Stimulated activated CD4-positive, alpha-beta T cell treated with anti-CD3 and anti-CD28 coated beads, TNF-alpha, amount 100 ng/mL, for 48 hours (primary cell): ENCODE measurements at regions not wholly inside any gene's neighbourhood (a gene's known extent, or its start where the extent isn't known, plus 50 kb on each side); places are given as distances from the start of the nearest gene placed in this dataset.

ENCODE experiments used
- DNase-seq, 3 donors: peaks; one replicate each; pipeline ENCODE4 v3.0.0-alpha.2; 2020; ENCODE audit warnings: low read depth in 3 of 3

DNA sequence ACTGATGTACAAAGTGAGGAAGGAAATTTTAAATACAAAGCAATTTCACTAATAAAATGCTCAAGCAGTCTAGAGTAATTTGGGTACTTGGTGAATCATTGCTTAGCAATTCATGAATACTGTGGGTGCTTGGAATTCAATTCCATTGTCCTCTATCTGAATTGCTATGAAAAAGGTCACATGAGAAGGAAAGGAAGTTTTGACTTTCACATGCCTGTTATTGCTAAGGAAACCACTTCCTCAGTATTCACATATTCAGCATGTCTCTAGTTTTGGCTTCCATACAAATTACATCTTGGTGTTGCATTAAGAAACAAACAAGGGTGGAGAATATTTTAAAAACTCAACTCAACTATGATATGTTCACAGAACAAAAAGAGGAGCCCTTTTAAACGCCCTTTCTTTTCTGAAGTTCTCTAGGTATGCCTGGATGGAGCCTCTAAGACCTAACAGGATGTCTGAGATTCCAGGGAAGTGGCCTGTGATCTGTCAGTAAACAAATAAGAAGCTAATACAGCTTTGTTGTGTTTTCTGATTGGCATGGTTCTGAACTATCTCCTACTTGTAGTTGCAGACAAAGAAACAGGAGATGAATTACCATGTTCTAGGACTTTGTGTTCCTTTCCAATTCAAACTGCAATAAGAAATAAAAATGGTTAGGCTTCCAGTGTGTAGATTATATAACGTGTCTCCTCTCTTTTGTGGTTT, 190.4 kb downstream of the OGFRL1 start:
- no peak for DNase-seq

DNA sequence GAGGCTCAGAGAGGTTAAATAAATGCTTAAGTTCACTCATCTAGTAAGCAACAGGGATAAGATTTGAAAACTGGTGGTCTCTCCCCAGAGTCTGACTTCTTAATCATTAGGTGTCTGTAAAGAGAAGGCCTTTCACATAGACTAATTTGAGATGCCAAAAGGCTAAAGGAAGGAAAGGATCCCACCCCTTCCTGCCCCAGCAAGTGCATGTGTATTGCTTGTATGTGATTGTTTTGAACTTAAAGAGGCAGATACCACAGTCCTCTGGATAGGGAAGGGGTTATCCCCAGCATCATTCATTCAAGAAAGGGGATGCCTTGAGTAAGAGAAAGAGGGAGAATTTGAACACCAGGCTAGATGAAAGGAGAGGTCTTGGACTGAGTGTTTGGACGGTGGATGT, 192.0 kb downstream of the OGFRL1 start:
- DNase-seq: no peak

DNA sequence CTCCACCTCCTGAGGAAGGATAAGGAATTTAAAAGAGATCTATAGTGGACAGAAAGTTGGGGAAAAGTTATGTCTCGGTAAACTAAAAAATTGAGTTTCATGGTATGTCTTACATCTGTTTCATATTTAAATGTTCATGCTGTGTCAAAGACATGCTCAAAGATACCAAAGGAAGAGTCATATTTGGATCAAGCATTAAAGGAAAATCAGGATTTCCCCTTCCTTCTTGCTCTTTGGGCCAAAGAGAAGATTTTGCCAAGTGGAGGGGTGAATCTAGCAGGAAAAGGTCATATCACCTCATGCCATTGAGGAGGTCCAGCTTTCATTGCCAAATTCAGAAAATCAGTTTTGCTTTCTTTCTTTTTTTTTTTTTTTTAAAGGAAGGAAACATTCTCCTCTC, 192.4 kb downstream of the OGFRL1 start:
- DNase-seq: no peak

DNA sequence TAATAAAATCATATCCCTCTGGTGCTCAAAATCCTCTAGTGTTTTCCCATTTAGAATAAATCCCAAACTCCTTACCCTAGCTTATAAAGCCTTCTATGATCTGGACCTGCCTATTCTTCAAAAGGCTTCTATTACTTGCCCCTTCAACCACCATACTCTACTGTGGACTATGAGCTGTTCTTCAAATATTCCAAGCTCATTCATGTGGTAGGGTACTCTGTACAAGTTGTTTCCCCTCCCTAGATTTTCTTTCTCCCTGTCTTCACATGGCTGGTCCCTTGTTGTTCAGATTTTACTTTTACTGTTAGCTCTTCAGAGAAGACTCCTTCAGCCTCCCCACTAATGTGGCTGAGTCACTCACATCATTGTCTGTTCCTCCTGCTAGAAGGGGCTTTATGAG, 193.2 kb downstream of the OGFRL1 start:
- no peak for DNase-seq

DNA sequence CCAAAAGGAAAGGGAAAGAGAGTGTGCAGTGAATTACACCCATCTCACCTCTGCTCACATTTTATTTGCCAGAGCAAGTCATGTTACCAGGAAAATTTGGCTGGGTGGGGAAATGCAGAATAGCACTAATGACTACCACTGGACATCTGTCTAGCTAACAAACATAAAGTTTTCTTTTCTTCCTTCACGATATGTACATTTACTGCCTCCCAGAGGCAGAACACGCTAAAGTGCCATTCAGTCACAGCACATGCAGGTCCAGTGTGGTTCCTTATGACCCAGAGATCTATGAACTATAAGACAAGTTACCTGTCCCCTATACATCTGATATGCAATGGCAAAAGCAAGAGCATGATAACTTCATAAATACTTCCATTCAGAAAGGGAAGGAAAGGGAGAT, 194.1 kb downstream of the OGFRL1 start:
- no peak for DNase-seq

DNA sequence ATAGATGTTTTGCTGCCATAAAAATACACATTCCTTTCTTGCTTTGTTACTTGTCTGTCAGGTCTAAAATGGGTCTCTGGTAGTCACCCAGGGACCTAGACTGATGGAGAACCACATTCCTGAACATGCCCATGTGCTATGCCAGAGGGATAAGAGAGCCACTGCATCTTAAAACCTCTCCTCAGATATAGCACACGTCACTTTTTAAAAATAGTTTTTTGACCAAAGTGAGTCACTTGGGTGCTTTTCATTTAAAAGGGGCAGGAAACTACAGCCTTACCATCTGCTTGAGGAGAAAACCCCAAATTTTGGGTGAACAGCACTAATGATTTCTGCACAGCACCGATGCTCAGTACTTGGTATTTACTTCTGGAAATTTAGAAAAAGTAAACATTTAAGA, 197.8 kb downstream of the OGFRL1 start:
- DNase-seq: no peak

DNA sequence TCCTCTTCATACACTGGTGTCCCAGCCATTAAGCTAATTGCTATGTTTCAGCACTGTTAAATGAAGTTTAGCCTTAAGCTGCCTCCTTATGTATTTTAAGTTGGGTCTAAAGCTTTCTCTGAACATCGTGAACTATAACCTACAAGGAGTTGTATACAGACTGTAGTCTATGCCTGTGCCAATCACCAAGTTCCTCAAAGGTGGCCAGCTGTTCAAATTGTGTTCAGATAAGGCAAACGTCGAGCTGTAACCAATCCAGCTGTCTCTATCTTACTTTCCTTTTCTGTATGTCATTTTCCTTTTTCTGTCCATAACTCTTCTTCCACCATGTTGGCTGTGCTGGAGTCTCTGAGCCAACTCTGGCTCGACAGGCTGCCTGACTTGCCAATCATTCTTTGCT, 199.6 kb downstream of the OGFRL1 start:
- DNase-seq: no peak

DNA sequence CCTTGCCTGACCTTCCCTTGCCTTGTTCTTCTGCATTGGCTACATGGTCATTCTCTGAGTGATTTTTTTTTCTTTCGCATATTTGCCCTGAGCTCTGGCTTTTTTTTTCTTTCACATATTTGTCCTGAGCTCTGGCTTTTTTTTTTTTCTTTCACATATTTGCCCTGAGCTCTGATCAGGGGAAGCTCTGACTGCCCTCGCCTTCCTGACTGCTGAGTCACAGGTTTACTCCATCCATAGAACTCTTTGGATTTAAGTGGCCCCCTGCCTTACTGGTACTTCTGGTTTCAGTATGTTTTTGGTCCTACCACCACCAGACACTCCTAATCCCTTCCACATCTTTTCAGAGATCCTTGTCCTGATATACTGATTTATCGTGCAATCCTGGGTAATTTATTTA, 201.1 kb downstream of the OGFRL1 start:
- DNase-seq: no peak

DNA sequence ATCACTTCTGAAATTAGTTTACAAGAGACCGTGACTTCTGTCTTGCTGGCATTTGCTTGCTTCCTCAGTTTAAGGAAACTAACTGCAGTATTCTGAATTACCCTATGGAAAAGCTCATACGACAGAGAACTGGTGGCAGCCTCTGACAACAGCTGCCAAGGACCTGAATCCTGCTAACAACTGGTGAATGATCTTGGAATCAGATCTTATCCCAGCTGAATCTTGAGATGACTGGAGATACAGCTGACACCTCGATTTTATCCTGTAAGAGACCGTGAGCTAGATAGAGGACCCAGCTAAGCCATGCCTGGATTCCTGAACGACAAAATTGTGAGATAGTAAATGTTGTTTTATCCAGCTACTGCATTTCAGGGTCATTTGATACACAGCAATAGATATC, 202.3 kb downstream of the OGFRL1 start:
- DNase-seq: no peak

DNA sequence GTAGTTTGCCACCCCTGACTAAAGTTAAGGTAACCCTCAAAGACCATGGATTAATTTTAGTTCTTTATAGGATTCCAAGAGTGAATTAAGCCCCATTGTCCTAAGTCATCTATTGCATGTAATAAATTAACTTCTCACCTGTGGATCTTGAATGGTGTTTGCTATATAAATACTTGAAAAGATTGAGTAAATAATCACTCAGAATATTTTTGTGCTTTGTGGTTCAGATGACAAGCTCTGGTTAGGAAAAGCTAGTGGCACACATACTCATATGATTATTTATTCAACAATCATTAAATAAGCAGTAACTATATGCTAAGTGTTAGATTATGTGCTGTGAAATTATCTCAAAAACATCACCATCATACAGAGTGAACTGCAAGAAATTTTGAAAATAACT, 203.2 kb downstream of the OGFRL1 start:
- DNase-seq: no peak

DNA sequence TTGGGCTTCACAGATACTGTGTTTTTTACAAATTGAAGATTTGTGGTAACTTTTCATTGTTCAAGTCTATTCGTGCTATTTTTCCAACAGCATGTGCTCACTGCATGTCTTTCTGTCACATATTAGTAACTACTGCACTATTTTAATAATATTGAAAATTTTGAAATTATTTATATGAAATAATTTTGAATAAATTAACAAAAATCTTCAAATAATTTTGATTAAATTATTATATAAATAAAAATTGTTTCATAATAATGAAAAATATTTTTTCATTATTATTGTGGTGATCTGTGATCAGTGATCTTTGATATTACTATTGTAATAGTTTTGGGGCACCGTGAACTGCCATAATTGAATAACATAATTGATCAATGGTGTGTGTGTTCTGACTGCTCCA, 204.1 kb downstream of the OGFRL1 start:
- DNase-seq: no peak

DNA sequence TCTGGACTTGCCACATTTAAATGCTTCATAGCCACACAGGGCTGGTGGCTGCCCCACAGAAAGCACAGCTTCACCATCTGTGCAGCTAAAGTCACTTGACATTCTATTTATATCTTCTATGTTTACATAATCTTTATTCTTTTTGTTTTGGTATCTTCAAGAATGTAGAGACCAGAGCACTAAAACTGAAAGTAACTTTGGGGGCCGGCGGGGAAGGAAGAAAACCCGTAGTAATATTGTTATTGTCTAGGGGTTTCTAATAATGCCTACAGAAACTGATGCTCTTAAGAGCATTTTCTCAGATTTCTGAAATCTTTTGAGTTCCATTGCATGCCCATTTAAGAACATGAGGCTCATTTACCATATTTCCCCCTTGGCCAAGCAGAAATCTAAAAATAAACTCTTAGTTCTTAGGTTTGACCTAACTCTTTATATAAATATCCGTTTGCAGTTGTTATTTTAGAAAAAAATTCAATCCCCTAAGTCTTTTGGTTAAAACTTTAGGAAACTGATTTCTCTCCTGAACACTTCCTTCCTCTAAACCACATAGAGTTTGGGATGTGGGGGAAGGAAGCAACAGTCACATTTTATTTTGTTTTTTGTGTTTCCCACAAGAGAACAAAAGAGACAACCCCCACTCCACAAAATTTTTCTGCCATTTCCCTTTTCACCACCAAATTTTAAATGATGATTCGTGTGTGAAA, 207.6 kb downstream of the OGFRL1 start:
- no peak for DNase-seq

DNA sequence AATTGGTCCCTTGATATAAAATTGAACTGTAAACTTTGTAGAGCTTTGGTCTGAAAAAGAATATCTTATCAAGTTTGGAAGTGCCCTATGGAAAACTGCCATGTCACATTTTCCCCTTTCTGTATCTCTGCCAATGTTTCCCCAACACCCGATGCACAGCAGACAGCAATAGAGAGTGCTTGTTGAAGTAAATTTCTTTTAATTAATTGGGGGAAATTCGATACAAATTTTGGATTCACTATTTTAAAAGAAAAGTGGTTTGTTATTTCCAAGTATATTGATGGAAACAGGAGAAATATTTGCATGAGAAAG, 208.1 kb downstream of the OGFRL1 start:
- no peak for DNase-seq

DNA sequence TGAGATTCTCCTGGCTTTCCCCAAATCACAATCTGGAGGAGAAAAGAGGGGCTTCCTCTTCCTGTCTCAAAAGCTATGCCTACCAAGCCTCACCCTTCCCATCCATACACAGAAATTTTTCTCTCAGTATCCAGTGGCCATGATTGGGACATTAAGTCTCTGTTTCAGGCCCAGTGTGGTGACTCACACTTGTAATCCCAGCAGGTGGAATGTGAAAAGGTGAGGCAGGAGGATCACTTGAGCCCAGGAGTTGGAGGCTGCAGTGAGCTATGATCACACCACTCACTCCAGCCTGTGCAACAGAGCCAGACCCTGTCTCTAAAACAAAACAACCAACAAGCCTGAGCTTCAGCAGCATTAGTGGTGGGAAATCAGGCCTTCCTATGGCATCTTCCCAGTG, 210.0 kb downstream of the OGFRL1 start:
- DNase-seq: no peak

DNA sequence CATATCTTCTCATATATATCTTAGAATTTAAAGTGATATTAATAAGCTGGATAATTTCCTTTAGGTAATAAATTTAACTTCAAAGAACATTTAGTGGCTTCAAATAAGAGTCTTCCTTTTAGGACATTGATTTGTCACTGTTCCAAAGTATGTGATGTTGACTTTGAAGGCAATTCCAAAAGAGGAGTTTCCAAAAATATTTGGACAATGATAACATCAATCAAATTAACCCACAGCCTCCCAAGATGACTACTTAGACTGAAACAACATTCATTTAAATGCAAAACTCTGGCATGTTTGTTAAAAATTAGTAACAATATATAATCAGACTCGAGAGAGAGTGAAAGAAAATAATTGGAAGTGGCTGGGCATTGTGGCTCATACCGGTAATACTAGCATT, 211.1 kb downstream of the OGFRL1 start:
- DNase-seq: no peak

DNA sequence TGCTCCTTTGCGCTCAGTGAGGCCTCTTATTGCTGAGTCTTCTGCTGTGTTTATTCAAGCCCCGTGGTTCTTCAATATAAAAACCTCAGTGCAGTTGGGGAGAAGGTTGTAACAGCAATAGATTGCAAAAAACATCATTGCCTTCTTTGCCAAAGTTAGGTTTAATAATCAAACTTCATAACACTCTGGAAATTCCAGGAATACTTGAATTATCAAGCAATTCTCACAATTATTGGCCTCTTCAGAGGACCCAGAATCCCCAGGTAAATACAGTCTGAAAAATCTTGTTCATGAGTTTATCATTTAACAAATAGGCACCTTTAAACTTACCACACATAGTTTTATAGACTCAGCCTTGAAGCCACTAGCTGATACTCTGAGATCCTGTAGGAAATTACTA, 213.6 kb downstream of the OGFRL1 start:
- no peak for DNase-seq

DNA sequence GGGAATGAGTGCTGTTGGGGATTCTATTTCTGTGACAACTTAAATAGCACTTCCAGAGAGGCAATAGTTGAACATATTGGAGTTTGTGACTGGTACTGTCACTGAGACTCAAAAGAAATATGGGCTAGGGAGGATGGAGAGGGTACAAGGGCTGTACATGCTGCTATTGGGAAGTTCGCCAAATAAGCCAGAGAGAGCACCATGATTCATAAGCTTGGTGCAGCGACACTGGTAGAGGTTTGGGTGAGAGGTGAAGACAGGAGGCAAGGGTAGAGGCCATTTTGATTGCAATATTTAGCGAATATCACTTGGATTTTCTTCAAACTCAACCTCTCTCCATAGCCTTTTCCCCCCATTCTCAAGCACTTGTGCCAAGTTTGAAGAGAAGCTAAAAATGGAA, 214.3 kb downstream of the OGFRL1 start:
- DNase-seq: no peak

DNA sequence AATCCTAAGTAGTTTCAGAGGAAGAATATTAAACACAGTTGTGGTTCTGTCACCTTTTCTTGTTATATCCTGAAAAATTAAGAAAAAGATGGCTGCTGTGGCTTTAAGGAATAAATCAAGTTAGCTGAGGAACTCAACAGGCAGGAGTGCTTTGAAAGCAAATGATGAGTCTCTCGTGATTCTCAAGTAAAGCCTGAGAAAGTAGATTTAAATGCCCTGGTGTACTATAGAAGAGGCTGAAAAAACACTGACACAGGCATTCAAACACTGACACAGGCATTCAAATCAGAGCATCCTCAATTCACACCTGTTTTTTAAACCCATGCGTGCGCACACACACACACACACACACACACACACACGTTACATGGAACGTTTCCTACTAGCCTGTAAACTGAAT, 218.6 kb downstream of the OGFRL1 start:
- DNase-seq: no peak

DNA sequence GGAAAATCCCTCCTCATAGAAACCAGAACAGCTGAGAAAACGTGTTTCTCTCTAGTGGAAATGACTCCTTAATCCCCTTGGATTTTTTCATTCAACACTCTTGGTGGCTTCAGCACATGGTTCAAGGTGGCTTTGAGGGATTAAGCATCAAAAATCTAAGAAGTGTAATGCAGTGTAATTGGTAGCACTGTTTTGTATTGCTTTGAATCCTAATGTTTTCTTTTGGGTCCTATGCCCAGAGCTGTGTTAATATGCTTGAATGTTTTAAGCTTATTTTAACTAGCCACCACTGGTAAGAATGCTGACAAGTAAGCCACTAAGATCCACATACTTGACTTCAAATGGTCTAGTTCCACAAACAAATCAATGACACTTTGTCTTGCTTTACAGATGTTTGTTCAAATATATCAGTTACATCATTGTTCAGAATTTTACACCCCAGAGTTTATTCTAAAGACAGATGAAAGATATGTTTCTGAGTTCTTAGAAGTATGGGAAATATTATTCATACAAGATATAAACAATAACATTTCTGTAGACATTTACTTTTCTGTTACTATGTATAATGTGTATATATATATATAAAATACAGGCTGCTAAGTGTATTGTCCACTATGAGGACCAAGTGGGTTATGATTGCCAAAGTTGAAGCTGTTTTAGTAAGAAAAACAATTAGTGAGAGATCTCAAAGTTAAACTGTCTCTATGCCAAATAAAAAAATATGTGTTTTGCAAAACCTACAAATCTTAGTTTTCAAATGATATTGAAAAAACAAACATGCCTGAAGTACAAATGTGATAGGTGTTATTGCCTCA, 220.8 kb downstream of the OGFRL1 start:
- DNase-seq: no peak

DNA sequence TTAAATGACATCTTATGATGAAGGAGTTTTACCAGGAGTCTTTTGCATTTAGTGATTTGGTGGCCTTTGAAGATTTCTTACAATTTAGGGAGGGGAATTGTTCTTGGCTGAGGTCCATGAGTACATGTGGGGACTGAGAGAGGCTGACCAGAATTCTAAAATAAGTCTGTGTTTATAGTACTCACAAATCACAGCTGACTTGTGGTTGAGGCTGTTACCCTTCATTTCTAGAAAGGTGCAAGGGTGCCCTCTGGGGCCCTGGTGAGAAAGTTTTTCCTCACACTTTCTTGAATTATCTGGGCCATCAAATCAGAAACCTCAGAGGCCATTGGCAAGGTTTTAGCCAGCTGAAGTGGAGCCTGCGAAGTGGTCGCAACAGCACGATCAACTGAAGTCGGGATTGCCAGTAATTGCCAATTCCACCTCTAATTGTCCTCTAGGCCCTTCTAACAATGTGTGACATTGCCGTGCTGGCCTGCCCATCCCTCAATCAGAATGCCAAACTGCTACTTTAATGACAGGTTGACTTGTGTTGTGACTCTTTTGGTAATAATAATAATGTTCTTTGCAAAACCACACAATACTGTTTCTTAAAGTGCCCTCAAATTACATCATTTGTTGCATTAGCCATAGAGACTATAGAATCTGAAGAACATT, 221.6 kb downstream of the OGFRL1 start:
- DNase-seq: no peak

DNA sequence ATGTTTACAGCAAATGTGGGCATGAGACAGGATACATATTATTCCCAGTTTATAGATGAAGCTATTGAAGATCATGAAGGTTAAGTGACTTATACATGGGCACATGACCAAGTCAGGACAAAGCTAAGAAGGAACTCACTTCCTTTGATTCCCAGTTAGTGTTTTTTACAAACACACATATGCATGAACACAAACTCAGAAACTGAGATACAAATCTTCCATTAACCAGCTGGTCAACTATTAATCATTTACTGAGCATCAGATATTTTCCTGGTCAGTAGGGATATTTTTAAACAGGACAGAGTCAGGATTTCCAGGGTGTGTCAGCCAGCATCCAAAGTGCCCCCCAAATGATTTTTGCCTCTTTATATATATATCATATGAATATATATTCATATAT, 222.2 kb downstream of the OGFRL1 start:
- no peak for DNase-seq

DNA sequence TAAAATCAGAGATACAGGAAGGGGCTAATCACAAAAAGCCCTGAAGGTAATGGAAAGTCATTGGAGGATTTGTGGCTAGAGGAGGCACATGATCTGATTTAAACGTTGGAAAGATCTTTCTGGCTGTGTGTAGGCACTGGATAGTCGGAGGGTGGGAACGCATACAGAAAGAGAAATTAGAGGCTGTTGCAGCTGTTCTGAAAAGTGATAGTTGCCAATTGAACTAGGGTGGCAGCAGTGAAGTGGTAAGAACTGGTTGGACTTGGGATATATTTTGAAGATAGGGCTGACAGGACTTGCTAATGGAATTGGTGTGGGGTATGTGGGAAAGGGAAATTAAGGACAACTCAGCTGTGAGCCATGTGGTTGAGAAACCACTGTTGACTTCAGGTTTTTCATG, 223.6 kb downstream of the OGFRL1 start:
- DNase-seq: no peak

DNA sequence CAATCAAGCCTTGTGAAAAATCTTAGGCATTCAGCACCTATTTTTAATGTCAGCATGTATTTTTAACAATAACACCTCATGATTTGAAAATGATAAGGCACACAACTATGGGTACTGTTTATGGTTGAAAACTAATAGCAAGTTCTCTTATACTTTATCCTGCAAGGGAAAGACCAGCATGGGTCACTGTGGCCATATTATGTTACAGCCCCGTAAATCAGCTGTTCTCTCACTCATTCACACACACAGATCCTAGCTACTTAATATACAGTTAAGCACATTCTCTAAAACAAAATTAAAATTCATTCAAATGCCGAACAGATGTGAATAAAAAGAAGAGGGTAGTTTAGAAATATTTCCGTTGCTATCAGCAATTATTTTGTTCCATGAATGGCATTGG, 224.4 kb downstream of the OGFRL1 start:
- no peak for DNase-seq
